ENCODE measurements at regions not wholly inside any gene's neighbourhood (a gene's known extent, or its start where the extent isn't known, plus 50 kb on each side); places are given as distances from the start of the nearest gene placed in this dataset.

GRCh38 chr2:204061241-204061640 is 124.7 kb downstream of the ICOS start:
- TF ChIP-seq ZNF580 (CRISPR knock-in tag; IDR thresholded peaks at IDR 0.05; ENCODE audit: borderline replicate concordance, low read depth) (no peak), ARNT (IDR thresholded peaks at IDR 0.05) (no peak), MXD3 (CRISPR knock-in tag; IDR thresholded peaks at IDR 0.05) (no peak), SATB2 (CRISPR knock-in tag; IDR thresholded peaks at IDR 0.05) (no peak), GABPA (IDR thresholded peaks at IDR 0.05; ENCODE audit: low read depth, low read length) (no peak), GABPA (CRISPR knock-in tag; IDR thresholded peaks at IDR 0.05; ENCODE audit: low read depth) (no peak), THAP7 (CRISPR knock-in tag; IDR thresholded peaks at IDR 0.05) (no peak), FOSL1 (CRISPR knock-in tag; IDR thresholded peaks at IDR 0.05; ENCODE audit: borderline replicate concordance) (no peak)
- TF ChIP-seq, protein P1, sequence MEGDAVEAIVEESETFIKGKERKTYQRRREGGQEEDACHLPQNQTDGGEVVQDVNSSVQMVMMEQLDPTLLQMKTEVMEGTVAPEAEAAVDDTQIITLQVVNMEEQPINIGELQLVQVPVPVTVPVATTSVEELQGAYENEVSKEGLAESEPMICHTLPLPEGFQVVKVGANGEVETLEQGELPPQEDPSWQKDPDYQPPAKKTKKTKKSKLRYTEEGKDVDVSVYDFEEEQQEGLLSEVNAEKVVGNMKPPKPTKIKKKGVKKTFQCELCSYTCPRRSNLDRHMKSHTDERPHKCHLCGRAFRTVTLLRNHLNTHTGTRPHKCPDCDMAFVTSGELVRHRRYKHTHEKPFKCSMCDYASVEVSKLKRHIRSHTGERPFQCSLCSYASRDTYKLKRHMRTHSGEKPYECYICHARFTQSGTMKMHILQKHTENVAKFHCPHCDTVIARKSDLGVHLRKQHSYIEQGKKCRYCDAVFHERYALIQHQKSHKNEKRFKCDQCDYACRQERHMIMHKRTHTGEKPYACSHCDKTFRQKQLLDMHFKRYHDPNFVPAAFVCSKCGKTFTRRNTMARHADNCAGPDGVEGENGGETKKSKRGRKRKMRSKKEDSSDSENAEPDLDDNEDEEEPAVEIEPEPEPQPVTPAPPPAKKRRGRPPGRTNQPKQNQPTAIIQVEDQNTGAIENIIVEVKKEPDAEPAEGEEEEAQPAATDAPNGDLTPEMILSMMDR (CRISPR knock-in tag; IDR thresholded peaks at IDR 0.05), result no peak
- TF ChIP-seq, protein P2, sequence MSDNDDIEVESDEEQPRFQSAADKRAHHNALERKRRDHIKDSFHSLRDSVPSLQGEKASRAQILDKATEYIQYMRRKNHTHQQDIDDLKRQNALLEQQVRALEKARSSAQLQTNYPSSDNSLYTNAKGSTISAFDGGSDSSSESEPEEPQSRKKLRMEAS (IDR thresholded peaks at IDR 0.05), result no peak
